Stimulated activated CD8-positive, alpha-beta memory T cell treated with anti-CD3 and anti-CD28 coated beads, Interleukin-15, amount 100 ng/mL, for 4 hours (primary cell): ENCODE measurements at regions not wholly inside any gene's neighbourhood (a gene's known extent, or its start where the extent isn't known, plus 50 kb on each side); places are given as distances from the start of the nearest gene placed in this dataset.

ENCODE experiments used
- DNase-seq, 2 donors: peaks; one replicate each; pipeline ENCODE4 v3.0.0-alpha.2; 2020; ENCODE audit warnings: low read depth in 2 of 2

- DNase-seq, result no peak
Measured at GRCh38 chr13:34465423-34465922, 476.6 kb upstream of the NBEA start.

GRCh38 chr13:34466301-34466700 is 475.8 kb upstream of the NBEA start:
- no peak for DNase-seq

GRCh38 chr13:34467450-34468083 is 474.5 kb upstream of the NBEA start:
- no peak for DNase-seq

DNA sequence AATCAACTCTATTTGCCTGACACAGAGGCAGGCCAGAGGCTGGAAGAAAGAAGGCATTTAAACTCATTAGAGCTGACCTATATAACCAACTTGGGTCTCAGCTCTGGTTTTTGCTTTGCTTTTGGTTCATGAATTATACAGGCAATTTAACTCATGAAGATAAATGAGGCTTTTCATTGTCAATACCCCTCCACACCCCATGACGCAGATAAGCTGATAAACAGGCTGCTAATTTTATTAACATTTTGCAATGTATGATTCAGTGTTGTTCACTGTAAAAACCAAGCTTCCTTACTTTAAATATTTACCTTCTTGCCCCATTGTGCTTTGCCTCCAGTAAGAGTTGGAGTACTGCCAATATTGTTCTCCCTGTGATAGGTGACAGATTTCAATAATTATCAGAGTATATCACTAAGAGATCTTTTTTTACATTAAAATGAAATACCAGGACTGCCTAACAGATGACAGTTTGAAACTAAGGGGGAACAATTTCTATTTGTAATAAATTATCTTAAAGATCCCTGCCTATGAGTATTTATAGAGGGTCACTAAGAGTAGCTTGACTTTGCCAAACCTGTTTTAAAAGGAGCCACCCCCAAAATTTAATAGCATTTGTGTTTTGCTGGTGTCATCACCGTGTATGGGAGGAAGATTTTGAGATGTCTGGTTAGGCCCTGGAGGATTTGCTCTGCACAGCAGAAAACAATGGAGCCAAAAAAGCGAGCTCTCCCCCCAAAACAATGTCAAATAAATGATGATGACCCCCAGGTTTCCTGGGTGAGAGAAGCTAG is 472.7 kb upstream of the NBEA start:
- no peak for DNase-seq

DNA sequence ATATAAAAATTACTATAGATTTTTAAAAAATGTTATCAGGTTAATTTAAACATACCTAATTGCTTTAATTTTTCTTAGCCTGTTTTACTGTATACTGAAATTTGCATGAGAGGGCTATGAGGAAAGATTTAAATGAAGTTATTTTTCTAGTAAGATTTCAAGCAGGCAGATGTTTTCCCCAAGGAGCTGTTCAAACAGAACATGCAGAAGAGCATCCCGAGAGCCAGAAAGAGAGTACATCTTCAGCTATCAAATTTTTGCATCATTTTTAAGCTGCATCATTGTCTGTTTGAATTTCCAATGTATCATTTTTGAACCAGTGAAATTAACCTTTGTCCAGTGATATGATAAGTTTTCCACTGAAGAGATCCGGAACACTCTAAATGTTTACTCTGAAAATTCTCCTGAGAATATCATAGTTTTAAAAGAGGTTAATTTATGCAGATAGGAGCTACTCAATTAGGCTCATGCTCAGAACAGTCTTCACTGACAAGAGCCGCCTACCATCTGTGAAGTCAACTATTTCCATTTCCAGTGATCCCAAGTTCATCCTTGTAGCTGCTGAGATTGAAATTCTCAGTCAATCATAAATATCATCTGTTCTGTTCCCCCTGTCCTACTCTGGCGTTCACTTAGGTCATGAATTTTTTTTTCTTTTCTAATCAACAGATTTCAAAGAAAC is 467.7 kb upstream of the NBEA start:
- no peak for DNase-seq

- no peak for DNase-seq
Measured at GRCh38 chr13:34478376-34478775, 463.7 kb upstream of the NBEA start.

- DNase-seq, result no peak
Measured at GRCh38 chr13:34502011-34502410, 440.1 kb upstream of the NBEA start.

GRCh38 chr13:34502621-34503020 is 439.4 kb upstream of the NBEA start:
- DNase-seq, result no peak

DNA sequence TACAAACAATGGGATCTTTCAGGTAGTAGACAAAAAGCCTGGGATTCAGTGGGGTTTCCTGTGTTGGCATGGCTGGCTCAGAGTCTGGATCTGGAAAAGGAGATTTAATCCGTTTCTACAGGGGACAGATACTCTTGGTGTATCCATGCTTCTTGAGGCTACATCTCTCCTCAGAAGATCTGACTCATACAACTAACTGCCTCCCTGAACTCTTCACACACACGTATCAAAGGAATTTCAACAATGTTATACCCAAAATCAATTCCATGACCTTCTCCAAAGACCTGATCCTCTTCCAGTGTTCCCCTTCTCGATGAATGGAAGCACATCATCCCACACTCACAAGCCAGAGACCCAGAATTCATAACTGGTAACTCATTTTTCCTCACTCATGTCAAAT is 435.3 kb upstream of the NBEA start:
- no peak for DNase-seq

GRCh38 chr13:34507630-34508029 is 434.4 kb upstream of the NBEA start:
- DNase-seq, result no peak

GRCh38 chr13:34512817-34513216 is 429.3 kb upstream of the NBEA start:
- no peak for DNase-seq

GRCh38 chr13:34513526-34513925 is 428.5 kb upstream of the NBEA start:
- no peak for DNase-seq

DNA sequence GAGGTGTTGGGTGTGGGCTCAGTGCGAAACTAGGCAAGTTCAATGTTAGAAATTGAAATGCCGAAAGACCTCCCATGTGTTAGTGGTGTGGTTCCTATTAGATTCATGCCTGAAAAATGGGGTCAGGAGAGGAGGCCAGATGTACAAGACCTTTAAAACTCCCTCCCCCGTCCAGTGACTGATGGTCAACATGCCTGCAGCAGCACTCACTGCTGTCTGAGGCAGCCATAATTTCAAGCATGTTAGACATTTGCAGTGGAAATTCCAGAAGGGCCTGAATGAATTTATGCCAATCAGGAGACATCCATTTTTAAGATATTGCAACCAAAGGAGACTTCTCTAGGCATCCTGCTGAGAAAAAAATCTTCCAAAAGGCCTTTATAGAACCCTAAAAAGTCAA is 426.9 kb upstream of the NBEA start:
- DNase-seq, result no peak

- DNase-seq, result no peak
Measured at GRCh38 chr13:34521171-34521570, 420.9 kb upstream of the NBEA start.

DNA sequence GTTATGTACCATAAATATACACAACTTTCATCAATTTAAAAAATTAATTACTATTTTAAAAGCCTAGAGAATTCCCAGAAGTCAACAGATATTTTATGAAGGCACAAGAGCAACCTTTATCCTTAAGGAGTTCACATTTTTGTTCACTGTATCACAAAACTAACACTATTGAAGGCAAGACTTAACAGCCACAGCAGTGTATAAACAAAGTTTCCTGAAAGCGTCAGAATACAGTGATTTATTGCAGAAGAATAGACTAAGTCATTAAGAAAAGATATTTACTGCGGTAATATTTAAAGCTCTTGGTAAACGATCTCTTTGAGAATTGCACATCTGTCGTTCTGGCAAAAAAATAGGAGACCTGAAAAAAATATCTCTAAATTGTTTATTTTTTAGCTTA is 419.3 kb upstream of the NBEA start:
- no peak for DNase-seq

DNA sequence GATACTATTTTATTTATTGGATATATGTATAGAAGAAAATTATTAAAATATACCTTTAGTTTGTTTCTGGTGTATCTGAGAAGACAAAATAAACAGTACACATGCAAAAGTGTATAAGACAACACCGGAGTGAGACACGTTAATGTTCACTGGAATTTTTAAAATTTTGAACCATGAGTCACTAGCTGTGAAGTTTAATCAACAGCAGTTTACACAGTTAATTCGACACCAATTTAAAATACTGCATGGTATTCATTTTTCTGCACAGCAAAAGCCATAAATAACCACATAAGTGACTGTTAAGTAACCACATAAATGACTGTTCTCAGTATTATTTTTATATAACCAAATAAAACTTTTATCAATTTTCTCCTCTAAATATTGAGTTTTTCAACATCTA is 418.7 kb upstream of the NBEA start:
- no peak for DNase-seq

DNA sequence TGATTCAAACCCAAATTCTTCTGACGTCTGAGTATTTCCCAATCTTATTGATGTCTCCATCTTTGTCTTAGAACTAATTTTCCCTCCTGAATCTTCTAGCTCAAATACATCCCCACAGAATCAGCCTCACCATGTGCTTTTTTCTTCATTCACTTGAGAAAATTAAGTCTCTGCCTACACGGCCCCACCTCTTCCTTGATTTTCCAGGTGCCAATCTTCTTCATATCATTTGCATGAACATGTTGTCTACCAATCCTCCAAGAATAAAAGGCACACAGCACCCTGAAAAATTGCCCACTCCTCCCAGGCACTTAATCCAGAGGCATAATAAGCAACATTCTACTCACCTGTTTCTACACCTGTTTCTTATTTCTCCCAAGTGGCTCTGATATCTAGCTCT is 408.1 kb upstream of the NBEA start:
- no peak for DNase-seq

GRCh38 chr13:34542321-34542720 is 399.7 kb upstream of the NBEA start:
- DNase-seq, result no peak

DNA sequence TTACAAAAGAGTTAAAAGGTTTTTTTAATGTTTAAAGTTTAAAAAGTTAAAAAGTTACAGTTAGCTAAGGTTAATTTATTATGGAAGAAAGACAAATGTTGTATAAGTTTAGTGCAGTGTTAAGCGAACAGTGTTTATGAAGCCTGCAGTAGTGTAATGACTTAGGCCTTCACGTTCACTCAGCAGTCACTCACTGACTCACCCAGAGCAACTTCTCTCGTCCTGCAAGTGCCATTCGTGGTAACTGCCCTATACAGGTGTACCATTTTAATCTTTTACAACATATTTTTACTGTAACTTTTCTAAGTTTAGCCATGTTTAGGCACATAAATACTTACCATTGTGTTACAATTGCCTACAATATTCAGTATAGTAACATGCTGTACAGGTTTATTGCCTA is 398.2 kb upstream of the NBEA start:
- DNase-seq, result no peak

- no peak for DNase-seq
Measured at GRCh38 chr13:34545461-34545860, 396.6 kb upstream of the NBEA start.

DNA sequence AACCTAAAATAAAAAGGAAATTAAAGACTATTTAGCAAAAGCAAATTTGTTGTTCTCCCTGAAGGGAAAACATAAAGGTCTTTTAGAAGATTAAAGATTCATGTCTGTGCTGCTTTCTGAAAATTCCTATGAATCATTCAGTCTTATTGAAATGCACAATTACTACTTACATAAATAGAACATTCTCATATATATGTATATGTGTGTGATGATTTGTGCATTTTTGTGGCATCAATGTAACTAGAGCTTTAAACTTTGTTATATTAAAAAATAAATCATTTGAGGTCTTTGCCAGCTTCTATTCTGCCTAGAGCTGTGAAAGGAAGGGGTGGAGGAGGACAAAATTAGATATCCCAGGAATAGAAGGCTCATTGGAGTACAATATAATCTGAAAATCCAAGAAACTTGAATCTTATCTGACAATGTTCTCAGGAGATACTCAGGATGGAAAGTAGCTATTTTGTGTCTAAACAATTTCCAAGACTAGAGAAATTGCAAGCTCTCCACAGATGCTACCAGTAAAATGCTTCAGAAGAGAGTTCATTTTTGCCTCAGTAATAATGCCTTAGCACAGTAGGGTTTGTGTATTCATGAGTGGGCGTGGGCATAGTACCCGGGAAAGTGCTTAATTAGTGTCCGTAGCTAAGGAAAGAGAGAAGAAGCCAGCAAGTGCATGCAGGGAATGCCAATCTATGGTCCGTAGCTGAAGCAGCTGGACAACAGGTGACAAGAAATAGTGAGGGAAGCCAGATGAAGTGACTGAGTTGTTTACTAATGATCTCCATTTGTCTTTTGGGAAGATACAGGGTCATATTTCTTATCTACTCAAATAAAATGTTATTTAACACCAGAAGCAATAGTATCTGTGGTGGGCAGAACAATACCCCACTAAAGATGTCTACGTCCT is 395.5 kb upstream of the NBEA start:
- DNase-seq, result no peak

GRCh38 chr13:34547929-34548328 is 394.1 kb upstream of the NBEA start:
- no peak for DNase-seq
